ENCODE measurements at regions not wholly inside any gene's neighbourhood (a gene's known extent, or its start where the extent isn't known, plus 50 kb on each side); places are given as distances from the start of the nearest gene placed in this dataset.

DNA sequence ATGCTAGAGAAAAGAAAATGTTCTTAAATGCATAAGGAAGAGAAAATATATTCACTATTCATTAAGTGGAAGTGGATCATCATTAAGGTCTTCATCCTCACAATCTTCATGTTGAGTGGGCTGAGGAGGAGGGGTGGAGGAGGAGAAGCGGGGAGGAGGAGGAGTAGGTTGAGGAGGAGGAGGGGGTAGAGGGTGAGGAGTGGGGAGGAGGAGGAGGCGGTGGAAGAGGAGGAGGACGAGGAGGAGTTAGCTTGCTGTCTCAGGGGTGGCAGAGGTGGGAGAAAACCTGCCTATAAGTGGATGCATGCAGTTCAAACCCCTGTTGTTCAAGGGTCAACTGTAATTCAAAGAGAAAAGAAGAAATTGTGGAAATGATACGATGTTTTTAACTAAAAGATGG is 71.6 kb downstream of the MYEOV start:
- DNase-seq (ENCODE audit: low spot score), result no peak

DNA sequence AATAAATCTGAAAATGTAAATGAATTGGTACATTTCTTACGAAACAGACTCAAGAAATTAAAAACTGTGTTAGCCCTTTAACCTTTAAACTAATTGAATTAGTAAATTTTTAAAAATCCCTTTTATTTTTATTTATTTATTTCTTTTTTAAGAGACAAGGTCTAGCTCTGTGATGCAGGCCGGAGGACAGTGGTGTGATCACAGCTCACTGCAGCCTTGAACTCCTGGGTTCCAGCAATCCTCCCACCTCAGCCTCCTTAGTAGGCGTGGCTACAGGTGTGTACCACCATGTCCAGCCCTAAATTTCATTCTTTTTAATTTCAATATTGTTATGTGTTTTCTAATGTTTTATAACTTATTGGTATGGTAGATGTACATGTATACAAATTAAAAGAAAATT is 72.6 kb downstream of the MYEOV start:
- DNase-seq (ENCODE audit: low spot score), result no peak

DNA sequence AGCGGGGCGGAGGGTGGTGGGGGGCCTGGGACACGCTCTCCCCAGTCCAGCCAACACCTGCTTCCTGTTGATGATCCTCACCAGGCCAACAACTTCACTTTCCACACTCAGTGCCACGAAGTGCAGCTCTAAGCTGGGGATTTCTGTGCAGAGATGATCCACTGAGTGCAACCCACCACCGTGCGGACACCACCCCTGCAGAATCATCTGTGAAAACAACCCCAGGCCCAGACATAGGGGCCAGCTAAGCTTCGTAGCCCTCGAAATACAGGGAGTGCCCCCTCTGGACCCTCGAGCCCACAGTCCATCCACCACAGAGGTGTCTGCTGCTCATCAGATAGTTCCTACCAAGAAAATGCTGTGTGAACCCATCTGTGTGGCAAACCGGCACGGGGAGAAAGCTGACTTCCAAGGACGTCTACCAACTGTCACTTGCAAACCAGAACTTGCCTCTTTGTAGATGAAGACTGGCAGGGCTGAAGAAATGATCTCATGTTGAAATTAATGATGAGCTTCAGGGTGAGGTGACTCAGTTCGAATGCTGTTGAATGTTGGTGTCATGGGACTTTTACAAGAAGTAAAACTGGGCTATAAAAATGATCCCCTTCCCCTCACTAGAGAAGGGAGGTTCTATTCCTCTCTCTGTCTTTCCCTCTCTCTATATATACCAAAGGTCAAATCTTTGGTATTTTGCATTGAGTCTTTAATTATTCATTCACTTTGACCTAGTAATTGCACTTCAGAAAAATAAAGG is 73.4 kb downstream of the MYEOV start:
- no peak for DNase-seq (ENCODE audit: low spot score)

DNA sequence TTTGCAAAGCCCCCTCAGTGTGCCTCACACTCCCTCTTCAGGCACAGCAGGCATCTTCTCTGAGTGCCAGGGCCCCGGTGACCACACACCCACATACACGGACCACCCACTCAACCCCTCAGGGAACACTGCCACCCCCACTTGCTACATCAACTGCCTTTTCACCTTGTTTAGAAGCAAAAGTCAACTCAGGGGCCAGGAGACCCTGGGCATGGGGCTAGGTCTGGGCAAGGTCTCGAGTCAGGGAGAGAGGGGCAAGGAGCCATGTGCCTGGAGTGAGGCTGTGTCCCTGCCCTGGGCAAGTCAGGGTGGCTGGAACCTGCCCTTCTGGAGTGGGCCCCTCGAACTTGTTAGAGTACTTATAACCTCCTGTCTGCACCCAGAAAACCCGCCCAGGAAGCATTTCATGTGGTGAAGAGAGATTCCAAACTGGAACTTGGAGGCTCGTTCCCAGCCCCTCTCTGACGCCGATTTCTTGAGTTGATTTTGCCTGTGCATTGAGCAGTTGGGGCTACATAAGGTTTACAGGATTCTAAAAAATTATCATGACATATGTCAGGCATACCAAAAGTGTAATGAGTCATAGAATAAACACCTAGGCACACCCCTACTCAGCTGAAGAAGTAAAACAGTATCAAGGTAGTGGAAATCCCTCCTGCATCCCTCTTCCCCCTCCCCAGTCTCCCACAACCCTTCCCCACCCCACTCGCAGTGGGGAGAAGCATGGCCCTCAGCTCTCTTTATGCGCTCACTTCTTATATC is 74.3 kb downstream of the MYEOV start:
- no peak for DNase-seq (ENCODE audit: low spot score)

DNA sequence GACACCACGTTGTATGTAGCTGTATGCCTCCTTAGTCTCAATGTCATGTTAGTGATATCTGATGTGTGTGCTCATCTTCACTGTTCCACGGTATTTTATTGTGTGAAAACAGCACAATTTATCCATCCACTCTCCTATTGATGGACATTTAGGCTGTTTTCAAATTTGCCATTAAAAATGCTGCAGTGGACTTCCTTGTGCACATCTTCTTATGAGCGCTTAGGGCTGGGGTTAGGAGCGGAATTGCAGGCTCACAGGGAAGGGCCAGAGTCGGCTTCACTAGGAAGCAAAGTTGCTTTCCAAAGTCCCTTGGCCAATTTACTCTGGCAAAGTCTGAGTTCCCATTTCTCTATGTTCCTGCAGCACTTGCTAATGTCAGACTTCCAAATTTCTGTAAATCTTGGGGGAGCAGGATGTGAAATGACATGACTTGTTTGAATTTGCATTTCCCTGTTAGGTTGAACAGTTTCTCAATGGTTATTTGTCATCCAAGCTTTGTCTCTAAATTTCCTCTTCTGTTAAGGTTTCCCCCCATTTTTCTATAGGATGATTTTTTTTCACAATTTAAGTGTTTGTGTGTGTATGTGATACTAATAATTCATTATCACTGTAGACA is 75.4 kb downstream of the MYEOV start:
- DNase-seq (ENCODE audit: low spot score), result no peak

DNA sequence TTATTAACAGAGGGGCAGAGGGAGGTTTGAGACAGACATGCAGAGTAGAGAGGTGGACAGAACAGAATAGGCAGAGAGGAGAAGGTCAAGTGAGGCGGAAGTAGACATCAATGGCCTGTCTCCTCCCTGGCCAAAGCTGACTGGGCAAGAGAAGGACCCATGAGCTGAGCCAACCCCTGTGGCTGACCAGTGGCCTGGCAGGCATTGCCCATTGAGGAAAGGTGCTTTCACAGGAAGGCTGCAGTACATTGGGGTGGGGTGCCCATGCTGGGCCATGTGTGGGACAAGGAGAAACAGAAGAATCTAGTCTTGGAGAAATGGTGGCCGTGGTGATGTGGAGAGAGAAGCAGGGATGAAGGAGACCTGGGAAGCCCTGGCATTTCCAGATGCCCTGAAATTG is 76.0 kb downstream of the MYEOV start:
- no peak for DNase-seq (ENCODE audit: low spot score)

DNA sequence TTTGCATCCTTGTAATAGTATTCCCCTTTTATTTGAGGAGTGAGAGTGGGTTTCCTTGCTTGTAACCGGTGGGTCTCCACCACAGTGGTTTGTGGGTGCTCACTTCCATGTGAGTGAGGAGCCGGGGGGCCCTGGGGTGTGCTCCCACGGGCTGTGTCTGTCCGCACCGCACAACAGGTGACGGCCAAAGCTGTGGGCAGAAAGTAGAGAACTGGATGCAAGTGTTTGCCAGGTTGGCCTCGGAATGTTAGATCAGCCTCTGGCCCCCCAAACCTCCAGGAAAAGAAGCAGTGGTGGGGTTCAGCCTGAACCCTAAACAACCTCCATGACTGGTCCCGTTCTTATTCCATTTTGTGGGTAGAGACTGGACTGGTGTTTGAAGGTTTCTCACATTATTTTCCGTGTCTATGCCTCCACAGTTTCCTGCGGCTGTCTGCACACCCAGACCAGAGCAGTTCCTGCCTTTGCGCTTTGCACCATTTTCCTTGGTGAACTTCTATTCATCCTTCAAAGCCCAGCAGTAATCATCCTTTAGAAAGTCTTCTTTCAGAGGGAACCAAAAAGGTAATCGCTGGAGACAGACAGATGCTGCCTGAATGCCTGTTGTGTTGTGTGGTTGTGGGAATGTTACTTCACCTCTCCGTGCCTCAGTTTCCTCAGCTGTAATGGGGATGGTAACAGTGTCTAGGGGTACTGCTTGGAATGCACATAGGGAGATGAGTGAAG is 77.2 kb downstream of the MYEOV start:
- no peak for DNase-seq (ENCODE audit: low spot score)

DNA sequence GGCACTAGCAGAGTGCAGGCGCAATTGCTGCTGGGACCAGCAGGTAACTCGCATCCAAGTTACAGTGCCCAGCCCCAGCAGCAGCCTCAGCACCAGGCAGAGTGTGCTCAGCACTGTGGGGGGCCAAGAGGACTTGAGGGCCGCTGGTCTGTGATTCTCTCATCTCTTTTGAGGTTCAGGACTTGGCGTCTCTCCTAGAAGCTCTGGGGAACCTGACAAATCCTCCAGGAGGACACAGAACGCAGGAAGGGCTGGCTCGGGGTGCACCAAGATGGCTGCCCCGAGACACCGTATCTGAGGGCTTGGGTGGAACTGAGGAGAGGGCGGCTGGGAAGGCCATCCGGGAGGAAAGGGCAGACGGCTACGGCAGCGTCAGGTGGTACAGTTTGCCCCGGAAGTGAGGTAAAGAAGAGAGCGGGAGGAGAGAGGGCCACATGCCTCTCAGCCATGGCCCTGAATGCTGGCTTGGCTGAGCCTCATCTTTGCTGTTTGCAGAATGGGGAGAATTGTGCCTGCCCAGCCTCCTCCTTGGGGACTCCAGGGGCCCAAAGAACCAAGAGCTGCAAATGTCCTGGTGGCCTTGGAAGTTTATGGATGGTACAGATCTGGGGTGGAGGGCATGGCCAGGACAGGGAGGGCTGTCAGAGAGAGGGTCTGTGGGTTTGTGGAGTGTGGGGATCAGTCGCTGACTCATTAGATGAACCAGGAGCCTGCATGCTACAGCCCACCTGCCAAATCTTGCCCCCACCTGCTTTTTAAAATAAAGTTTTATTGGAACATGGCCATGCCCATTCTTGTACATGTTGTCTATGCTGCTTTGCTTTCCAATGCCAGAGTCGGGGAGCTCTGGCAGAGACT is 78.0 kb downstream of the MYEOV start:
- no peak for DNase-seq (ENCODE audit: low spot score)

DNA sequence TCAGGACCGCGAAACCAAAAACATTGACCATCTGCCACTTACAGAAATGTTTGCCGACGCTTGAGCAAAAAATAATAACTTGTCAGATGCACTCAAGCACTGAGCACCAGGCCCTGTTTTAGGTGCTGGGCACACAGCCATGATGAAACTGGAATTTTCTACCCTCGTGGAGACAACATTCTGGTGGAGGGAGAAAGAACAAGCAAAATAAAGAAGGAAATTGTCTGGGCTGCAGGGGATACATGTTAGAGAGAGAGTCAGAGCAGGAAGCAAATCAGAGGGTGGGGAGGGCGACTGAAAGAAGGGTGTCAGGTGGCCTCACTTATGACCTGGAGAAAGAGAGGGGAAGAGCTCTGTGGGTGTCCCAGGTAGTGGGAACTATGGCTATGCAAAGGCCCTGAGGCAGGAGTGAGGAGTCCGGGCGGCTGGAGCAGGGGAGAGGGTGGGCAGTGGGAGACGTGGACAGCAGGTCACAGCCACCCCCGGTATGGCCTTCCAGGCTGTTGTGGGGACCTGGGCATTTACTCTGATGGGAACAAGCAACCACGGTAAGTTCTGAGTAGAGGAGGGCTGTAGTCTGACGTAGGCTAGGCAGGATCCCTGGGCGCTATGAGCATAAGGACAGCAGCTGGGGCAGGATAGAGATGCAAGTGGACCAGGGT is 78.8 kb downstream of the MYEOV start:
- peak; percentile 69 for DNase-seq (ENCODE audit: low spot score)

DNA sequence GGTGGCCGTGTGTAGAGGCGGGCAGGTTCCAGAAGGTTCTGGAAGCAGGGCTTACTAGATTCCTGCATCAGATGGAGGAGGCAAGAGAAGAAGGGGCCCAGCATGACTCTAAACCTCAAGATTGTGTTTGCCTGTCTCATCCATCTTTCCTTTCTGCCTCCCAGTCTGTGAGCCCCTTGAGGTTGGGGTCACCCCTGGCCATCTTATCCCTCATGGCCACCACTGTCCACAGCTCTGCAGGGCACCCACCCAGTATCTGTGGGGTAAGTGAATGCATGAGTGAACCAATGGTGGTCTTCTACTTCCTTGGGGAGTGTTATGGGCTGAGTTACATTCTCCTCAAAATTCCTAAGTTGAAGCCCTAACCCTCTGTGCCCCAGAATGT is 79.3 kb downstream of the MYEOV start:
- DNase-seq (ENCODE audit: low spot score), result no peak

DNA sequence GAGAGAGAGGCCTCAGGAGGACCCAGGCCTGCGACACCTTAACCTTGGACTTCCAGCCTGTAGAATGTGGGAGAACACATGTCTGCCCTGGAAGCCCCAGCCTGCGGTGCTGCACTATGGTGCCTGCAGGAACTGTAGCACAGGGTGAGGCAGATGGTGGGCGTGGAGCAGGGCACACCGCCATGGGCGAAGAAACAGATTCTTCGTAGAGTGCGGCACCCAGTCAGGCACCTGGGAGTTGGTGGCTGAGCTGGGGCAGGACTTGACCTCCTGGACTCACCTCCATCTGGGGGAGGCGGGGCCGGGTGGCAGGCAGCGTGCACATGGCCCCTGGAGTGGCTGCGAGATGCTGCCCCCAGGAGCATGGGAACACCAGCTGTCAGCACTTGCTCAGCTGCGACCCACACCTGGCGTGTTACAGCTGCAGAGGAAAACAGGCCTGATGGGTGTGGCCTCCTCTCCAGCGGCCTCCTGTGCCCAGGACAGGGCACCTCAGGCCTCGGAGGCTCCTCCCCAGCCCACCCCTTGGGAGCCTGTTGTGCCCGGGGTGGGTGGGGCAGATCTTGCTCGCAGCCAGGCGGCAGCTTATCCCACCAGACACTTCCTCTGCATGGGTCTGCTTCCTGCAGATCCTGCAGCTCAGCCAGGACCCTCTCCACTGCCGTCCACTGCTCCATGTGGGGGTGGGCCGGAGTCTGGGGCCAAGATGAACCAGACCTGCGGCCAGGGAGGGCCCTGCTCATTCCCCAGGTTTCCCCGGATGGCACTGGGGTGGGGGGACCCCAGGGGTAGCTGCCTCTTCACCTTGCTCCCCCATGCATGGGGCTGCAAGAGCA is 80.4 kb downstream of the MYEOV start:
- no peak for DNase-seq (ENCODE audit: low spot score)

DNA sequence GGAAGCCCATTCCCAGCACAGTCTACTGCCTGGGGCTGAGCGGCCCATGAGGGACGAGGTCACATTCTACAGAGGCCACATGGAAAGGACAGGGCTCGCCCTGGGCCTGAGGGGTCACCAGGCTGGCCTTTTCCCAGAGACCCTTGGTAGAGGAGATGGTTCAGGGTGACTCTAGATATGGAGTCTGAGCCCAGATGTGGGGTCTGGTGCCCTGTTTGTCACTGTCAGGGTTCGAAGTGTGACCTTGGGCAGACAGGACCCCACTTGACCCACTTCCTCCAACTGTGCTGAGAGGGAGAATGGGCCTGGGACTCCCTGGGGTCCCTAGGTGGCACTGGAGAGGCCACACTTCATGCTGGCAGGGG is 81.0 kb downstream of the MYEOV start:
- no peak for DNase-seq (ENCODE audit: low spot score)

DNA sequence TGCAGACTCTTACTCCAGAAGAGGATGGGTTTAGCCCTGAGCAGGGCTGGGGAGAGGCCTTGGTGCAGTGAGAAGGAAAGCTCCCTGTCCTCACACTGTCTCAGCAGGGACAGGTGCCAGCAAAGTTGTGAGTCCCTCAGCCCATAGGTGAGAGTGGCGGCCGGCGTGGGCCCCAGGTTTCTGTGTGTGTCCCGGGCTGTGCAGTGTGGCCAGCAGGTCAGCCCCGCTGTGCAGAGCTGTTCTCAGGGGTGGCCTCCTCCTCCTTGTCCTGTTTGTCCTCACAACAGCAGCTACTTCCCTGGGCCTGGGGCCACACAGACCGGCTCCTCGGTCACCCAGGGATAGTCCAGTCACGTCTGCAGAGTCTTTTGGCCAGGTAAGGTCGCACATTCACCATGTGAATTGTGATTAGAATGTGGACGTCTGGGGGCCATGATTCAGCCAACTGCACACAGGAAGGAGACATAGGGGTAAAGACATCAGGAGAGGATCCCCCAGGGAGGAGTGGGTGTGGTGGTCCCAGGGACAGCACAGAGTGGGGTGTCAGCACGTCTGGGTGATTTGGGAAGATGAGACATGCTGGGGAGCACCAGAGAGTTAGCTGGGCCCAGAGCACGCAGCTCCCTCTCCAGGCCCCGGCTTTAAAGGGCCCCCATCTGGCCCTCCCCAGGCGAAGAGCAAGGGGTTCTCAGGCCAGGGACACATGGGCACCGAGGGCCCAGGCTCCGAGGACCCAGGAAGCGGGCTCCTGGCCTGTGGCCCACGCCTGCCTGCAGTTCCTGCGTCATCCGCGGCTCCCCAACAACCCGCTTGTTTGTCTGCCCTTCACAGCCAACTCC is 81.6 kb downstream of the MYEOV start:
- no peak for DNase-seq (ENCODE audit: low spot score)

DNA sequence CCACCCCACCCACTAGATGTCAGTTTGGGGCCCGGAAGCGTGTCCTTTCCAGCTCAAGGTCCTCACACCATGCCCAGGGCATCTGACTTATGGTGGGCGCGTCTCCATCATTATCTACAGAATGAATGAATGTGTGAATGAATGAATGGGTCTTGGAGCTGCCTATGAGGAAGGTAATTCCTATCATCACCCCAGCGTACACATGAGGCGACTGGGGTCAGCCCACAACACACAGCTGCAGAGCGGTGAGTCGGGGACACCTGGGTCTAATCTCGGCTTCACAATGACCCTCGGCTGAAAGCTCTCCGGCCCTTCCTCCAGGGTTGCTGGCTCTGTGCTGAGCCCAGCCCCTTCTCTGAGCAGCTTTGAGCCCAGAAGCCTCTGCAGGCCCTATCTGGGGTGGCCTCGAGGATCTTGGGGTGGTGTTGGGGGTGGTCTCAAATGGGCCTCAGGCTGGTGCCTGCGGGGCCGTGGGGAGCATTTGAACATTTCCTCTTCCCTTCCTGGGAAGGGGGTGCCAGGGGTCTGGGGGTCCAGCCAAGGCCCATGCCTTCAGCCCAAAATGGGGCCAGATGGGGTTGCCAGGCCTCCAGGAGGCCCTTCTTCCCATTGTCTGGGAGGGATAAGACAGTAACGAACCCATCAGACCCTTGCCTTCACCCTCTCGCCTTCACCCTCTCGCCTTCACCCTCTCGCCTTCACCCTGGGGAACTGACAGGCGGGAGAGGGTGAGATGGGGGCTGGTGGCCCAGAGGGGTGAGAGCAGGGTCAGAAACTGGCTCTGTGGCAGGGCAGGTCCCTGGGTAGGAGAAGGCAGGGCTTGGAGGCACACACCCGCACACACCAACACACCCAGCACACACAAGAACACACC is 82.4 kb downstream of the MYEOV start:
- DNase-seq (ENCODE audit: low spot score), result no peak

DNA sequence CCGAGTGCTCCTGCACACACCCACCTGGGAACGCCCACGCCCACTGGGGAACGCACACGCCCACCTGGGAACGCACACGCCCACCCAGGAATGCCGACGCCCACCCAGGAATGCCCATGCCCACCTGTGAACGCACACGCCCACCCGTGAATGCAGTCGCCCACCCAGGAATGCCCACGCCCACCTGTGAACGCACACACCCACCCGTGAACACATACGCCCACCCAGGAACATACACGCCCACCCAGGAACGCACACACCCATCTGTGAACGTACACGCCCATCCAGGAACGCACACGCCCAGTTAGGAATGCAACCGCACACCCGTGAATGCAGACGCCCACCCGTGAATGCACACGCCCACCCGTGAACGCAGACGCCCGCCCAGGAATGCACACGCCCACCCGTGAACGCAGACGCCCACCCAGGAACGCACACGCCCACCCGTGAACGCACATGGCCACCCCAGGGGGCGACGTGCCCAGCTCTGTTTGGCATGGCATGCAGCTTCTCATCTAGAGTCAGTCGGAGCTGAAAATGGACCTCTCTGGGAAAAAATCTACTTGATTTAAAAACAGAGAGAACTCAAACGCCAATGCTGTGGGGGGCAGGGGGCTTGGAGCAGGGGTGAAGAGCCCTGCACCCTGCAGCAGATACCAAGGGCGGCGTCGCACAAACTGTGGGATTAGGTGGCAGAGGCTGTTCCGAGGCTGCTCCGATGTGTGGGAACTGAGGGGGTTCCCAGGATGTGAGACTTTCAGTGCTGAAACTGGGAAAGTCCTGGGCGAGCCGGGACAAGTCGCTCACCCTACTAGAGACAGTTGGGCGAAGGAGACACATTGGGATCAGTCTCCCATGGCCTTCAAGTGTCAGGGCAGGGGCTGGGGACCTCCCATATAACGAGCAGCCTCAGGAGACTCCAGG is 83.3 kb downstream of the MYEOV start:
- no peak for DNase-seq (ENCODE audit: low spot score)

DNA sequence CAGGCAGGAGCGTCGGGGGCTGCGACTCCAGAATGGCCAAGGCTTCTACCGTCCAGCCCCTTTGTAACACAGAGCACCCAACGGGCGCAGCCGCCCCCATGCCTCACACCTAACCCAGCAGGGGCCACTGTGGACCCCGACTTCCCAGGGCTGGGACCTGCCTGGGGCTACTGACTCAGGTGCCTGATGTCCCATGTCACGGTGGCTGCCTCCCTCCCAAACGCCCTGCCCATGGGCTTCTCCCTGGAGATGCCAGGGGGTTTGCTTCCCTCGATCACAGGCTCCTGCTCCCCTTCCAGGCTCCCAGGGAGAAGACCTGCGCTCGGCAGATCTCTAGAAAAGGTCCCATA is 84.0 kb downstream of the MYEOV start:
- DNase-seq (ENCODE audit: low spot score), result no peak

Data from cerebellar cortex (tissue), 1 donor.